CD4-positive, alpha-beta memory T cell (primary cell): ENCODE measurements at regions not wholly inside any gene's neighbourhood (a gene's known extent, or its start where the extent isn't known, plus 50 kb on each side); places are given as distances from the start of the nearest gene placed in this dataset.
A peak's percentile ranks its signal among the peaks of the same experiment; 100 is the strongest.

ENCODE experiments used
- CTCF ChIA-PET: fragments of 350-600 bp; sonication (Branson Sonifier 250); formaldehyde crosslinking; loops from one replicate; lab custom pipeline; 2021; ENCODE audit warnings: inconsistent platforms; ENCODE audit not compliant: partially characterized antibody; lab: Charles Lee
- POLR2A ChIA-PET: fragments of 350-600 bp; sonication (Branson Sonifier 250); formaldehyde crosslinking; loops from one replicate; lab custom pipeline; 2021; ENCODE audit not compliant: partially characterized antibody; lab: Charles Lee
- DNase-seq, 5 donors: peaks; one replicate each; pipeline versions ENCODE4 v3.0.0 to v3.0.0-alpha.2; 2020 to 2022; ENCODE audit warnings: mixed read lengths in 1 of 5
- H3K27ac ChIP-seq: one replicate; pipeline ENCODE4 v1.7.0; 2013; ENCODE audit warnings: low read depth, low read length
- H3K27me3 ChIP-seq: 2 replicates; pipeline ENCODE4 v1.7.0; 2013; ENCODE audit warnings: mild to moderate bottlenecking, low read length, moderate library complexity; ENCODE audit not compliant: insufficient read depth
- H3K36me3 ChIP-seq: 2 replicates; pipeline ENCODE4 v1.7.0; 2013; ENCODE audit warnings: mild to moderate bottlenecking, low read length, moderate library complexity; ENCODE audit not compliant: insufficient read depth
- H3K4me1 ChIP-seq: 2 replicates; pipeline ENCODE4 v1.7.0; 2013; ENCODE audit warnings: mild to moderate bottlenecking, low read length, moderate library complexity; ENCODE audit not compliant: insufficient read depth
- H3K4me3 ChIP-seq, 2 donors: one replicate each; pipeline ENCODE4 v1.7.0; 2013; ENCODE audit warnings: low read length in 2 of 2, mild to moderate bottlenecking in 1 of 2
- H3K9me3 ChIP-seq, 2 donors: one replicate each; pipeline ENCODE4 v1.7.0; 2013; ENCODE audit warnings: low read length in 2 of 2, control low read depth in 1 of 2; ENCODE audit not compliant: control insufficient read depth in 1 of 2
- H3K27ac Mint-ChIP-seq, 7 donors: one replicate each; pipeline ENCODE4 v1.8.0; 2020 to 2021; ENCODE audit warnings: mixed read lengths in 7 of 7, mild to moderate bottlenecking in 6 of 7, inconsistent platforms in 3 of 7, moderate library complexity in 3 of 7
- H3K27me3 Mint-ChIP-seq, 2 donors: one replicate each; pipeline ENCODE4 v1.8.0; 2020 to 2021; ENCODE audit warnings: mixed read lengths in 2 of 2
- H3K36me3 Mint-ChIP-seq, 2 donors: one replicate each; pipeline ENCODE4 v1.8.0; 2020 to 2021; ENCODE audit warnings: mixed read lengths in 2 of 2, inconsistent platforms in 1 of 2, mild to moderate bottlenecking in 1 of 2
- H3K4me1 Mint-ChIP-seq, 4 donors: one replicate each; pipeline ENCODE4 v1.8.0; 2020 to 2021; ENCODE audit warnings: mixed read lengths in 4 of 4, mild to moderate bottlenecking in 1 of 4
- H3K4me3 Mint-ChIP-seq, 8 donors: one replicate each; pipeline ENCODE4 v1.8.0; 2020 to 2021; ENCODE audit warnings: mixed read lengths in 8 of 8, mild to moderate bottlenecking in 7 of 8, moderate library complexity in 6 of 8, inconsistent platforms in 3 of 8
- H3K9me3 Mint-ChIP-seq, 8 donors: one replicate each; pipeline ENCODE4 v1.8.0; 2020 to 2021; ENCODE audit warnings: mixed read lengths in 8 of 8, mild to moderate bottlenecking in 5 of 8, inconsistent platforms in 3 of 8, moderate library complexity in 1 of 8
- intact Hi-C: fragments of 100-400 bp; cut with micrococcal nuclease; formaldehyde crosslinking; loops from one replicate; pipeline ENCODE4 v1.15.1; 2023

- intact Hi-C loops, result no loop called here
- DNase-seq, result no peak
- Mint-ChIP-seq H3K4me1 (peaks cover 6 to 28% (median 11%) of the 10 kb centered on the region in 4 donors), H3K27me3 (no peaks in the 10 kb centered on the region), H3K27ac (peak overlapping the region in 1 of 7 donors; percentile 8), H3K36me3 (no peaks in the 10 kb centered on the region), H3K4me3 (no peak overlapping the region), H3K9me3 (peaks cover 0 to 1% (median 0%) of the 10 kb centered on the region in 8 donors)
- Histone ChIP-seq H3K27ac (no peak overlapping the region), H3K9me3 (no peaks in the 10 kb centered on the region), H3K4me1 (no peaks in the 10 kb centered on the region), H3K4me3 (no peak overlapping the region), H3K27me3 (no peaks in the 10 kb centered on the region), H3K36me3 (no peaks in the 10 kb centered on the region)
- CTCF ChIA-PET, result interaction anchor here (1.3 kb wide), 1 partner anchor 374 kb away, joined by 4 read pairs; no protein-coding TSS in a partner anchor
- POLR2A ChIA-PET, result no interaction called here
Measured at GRCh38 chr2:8400196-8400595, 281.7 kb upstream of the ID2 start.

GRCh38 chr2:8402222-8402621 lies 279.6 kb upstream of the ID2 start:
- no peaks in the 10 kb centered on the region for H3K27me3 Mint-ChIP-seq
- H3K4me1 Mint-ChIP-seq, result peaks cover 0 to 16% (median 5%) of the 10 kb centered on the region in 4 donors
- peaks cover 0 to 1% (median 0%) of the 10 kb centered on the region in 8 donors for H3K9me3 Mint-ChIP-seq
- no peaks in the 10 kb centered on the region for H3K36me3 ChIP-seq
- no peaks in the 10 kb centered on the region for H3K9me3 ChIP-seq
- H3K27ac Mint-ChIP-seq, result no peak overlapping the region
- no peak overlapping the region for H3K27ac ChIP-seq
- no peaks in the 10 kb centered on the region for H3K27me3 ChIP-seq
- POLR2A ChIA-PET, result no interaction called here
- intact Hi-C loops, result no loop called here
- CTCF ChIA-PET, result no interaction called here
- H3K4me3 ChIP-seq, result no peak overlapping the region
- H3K36me3 Mint-ChIP-seq, result no peaks in the 10 kb centered on the region
- no peaks in the 10 kb centered on the region for H3K4me1 ChIP-seq
- DNase-seq, result no peak
- H3K4me3 Mint-ChIP-seq, result no peak overlapping the region

GRCh38 chr2:8403876-8404275 lies 278.0 kb upstream of the ID2 start:
- Mint-ChIP-seq H3K4me1 (peaks cover 4 to 18% (median 6%) of the 10 kb centered on the region in 4 donors), H3K4me3 (no peak overlapping the region), H3K36me3 (no peaks in the 10 kb centered on the region), H3K27me3 (no peaks in the 10 kb centered on the region), H3K9me3 (peaks cover 0 to 2% (median 0%) of the 10 kb centered on the region in 8 donors), H3K27ac (peak overlapping the region in 1 of 7 donors; percentile 93)
- H3K36me3 ChIP-seq, result no peaks in the 10 kb centered on the region
- H3K4me3 ChIP-seq, result no peak overlapping the region
- DNase-seq, result no peak
- H3K9me3 ChIP-seq, result no peaks in the 10 kb centered on the region
- ChIA-PET POLR2A (no interaction called here), CTCF (no interaction called here)
- no peaks in the 10 kb centered on the region for H3K27me3 ChIP-seq
- peaks cover 3% of the 10 kb centered on the region for H3K4me1 ChIP-seq
- H3K27ac ChIP-seq, result no peak overlapping the region
- intact Hi-C loops, result no loop called here

- intact Hi-C loops, result no loop called here
- Histone ChIP-seq H3K9me3 (no peaks in the 10 kb centered on the region), H3K27ac (no peak overlapping the region), H3K4me1 (peaks cover 6% of the 10 kb centered on the region), H3K27me3 (no peaks in the 10 kb centered on the region), H3K4me3 (no peak overlapping the region), H3K36me3 (no peaks in the 10 kb centered on the region)
- H3K27ac Mint-ChIP-seq, result no peak overlapping the region
- CTCF ChIA-PET, result no interaction called here
- no peak overlapping the region for H3K4me3 Mint-ChIP-seq
- H3K36me3 Mint-ChIP-seq, result no peaks in the 10 kb centered on the region
- H3K4me1 Mint-ChIP-seq, result peaks cover 9 to 27% (median 16%) of the 10 kb centered on the region in 4 donors
- H3K9me3 Mint-ChIP-seq, result peaks cover 0 to 2% (median 0%) of the 10 kb centered on the region in 8 donors
- DNase-seq, result no peak
- H3K27me3 Mint-ChIP-seq, result no peaks in the 10 kb centered on the region
- POLR2A ChIA-PET, result interaction anchor here (2.5 kb wide), 1 partner anchor 276 kb away, joined by 7 read pairs; the partner anchor contains the start of gene ID2
Measured at GRCh38 chr2:8405334-8405733, 276.5 kb upstream of the ID2 start.

GRCh38 chr2:8406271-8406670 lies 275.6 kb upstream of the ID2 start:
- DNase-seq, result no peak
- Mint-ChIP-seq H3K36me3 (no peaks in the 10 kb centered on the region), H3K9me3 (peaks cover 0 to 2% (median 0%) of the 10 kb centered on the region in 8 donors), H3K27ac (no peak overlapping the region), H3K4me3 (no peak overlapping the region), H3K27me3 (no peaks in the 10 kb centered on the region), H3K4me1 (peaks cover 9 to 30% (median 16%) of the 10 kb centered on the region in 4 donors)
- ChIA-PET CTCF (interaction anchor here (0.9 to 1.2 kb wide), 2 partner anchors 11 to 139 kb away, joined by 3 read pairs; no protein-coding TSS in a partner anchor), POLR2A (interaction anchor here (2.5 kb wide), 1 partner anchor 275 kb away, joined by 7 read pairs; the partner anchor contains the start of gene ID2)
- intact Hi-C loops, result no loop called here
- no peaks in the 10 kb centered on the region for H3K9me3 ChIP-seq
- peaks cover 6% of the 10 kb centered on the region for H3K4me1 ChIP-seq
- H3K27me3 ChIP-seq, result no peaks in the 10 kb centered on the region
- no peaks in the 10 kb centered on the region for H3K36me3 ChIP-seq
- H3K4me3 ChIP-seq, result no peak overlapping the region
- H3K27ac ChIP-seq, result no peak overlapping the region

GRCh38 chr2:8407332-8407731 lies 274.5 kb upstream of the ID2 start:
- no peaks in the 10 kb centered on the region for H3K36me3 Mint-ChIP-seq
- no peaks in the 10 kb centered on the region for H3K27me3 Mint-ChIP-seq
- H3K4me1 Mint-ChIP-seq, result peaks cover 9 to 34% (median 16%) of the 10 kb centered on the region in 4 donors
- intact Hi-C loops, result no loop called here
- Histone ChIP-seq H3K4me3 (no peak overlapping the region), H3K4me1 (peaks cover 6% of the 10 kb centered on the region), H3K9me3 (no peaks in the 10 kb centered on the region), H3K27me3 (no peaks in the 10 kb centered on the region), H3K36me3 (no peaks in the 10 kb centered on the region), H3K27ac (no peak overlapping the region)
- ChIA-PET CTCF (no interaction called here), POLR2A (interaction anchor here (1.1 kb wide), 1 partner anchor 64 kb away, joined by 3 read pairs; no protein-coding TSS in a partner anchor)
- no peak overlapping the region for H3K27ac Mint-ChIP-seq
- no peak overlapping the region for H3K4me3 Mint-ChIP-seq
- DNase-seq, result no peak
- H3K9me3 Mint-ChIP-seq, result peaks cover 0 to 2% (median 0%) of the 10 kb centered on the region in 8 donors

- Mint-ChIP-seq H3K9me3 (peaks cover 0 to 2% (median 0%) of the 10 kb centered on the region in 8 donors), H3K27me3 (no peaks in the 10 kb centered on the region), H3K4me1 (peaks cover 9 to 32% (median 16%) of the 10 kb centered on the region in 4 donors), H3K36me3 (no peaks in the 10 kb centered on the region), H3K27ac (peak overlapping the region; percentile 6 to 92 (median 68)), H3K4me3 (peak overlapping the region in 6 of 8 donors; percentile 16 to 69 (median 46))
- H3K4me3 ChIP-seq, result no peak overlapping the region
- H3K4me1 ChIP-seq, result peaks cover 6% of the 10 kb centered on the region
- peak; percentile 10 to 80 (median 23) for DNase-seq
- ChIA-PET POLR2A (no interaction called here), CTCF (interaction anchor here (0.9 to 1.3 kb wide), 2 partner anchors 8 to 9 kb away, joined by 4 read pairs; no protein-coding TSS in a partner anchor)
- no peaks in the 10 kb centered on the region for H3K9me3 ChIP-seq
- H3K27me3 ChIP-seq, result no peaks in the 10 kb centered on the region
- no peaks in the 10 kb centered on the region for H3K36me3 ChIP-seq
- no peak overlapping the region for H3K27ac ChIP-seq
- intact Hi-C loops, result no loop called here
Measured at GRCh38 chr2:8408560-8409460, 273.0 kb upstream of the ID2 start.
